Colonic mucosa (tissue), 4 donors: ENCODE measurements at regions not wholly inside any gene's neighbourhood (a gene's known extent, or its start where the extent isn't known, plus 50 kb on each side); places are given as distances from the start of the nearest gene placed in this dataset.

Experiments used
- DNase-seq: peaks from one replicate; pipeline ENCODE4 v3.0.0-alpha.2; 2020
- H3K27ac ChIP-seq: fragments of 200-600 bp; one replicate; pipeline ENCODE4 v1.8.0; 2021
- H3K27me3 ChIP-seq: fragments of 200-600 bp; one replicate; pipeline ENCODE4 v1.8.0; 2021
- H3K36me3 ChIP-seq: fragments of 200-600 bp; one replicate; pipeline ENCODE4 v1.8.0; 2021
- H3K4me1 ChIP-seq: fragments of 200-600 bp; one replicate; pipeline ENCODE4 v1.8.0; 2021; ENCODE audit warnings: mild to moderate bottlenecking
- H3K4me3 ChIP-seq: fragments of 200-600 bp; one replicate; pipeline ENCODE4 v1.8.0; 2021
- H3K9ac ChIP-seq, 2 donors: one replicate each; pipeline ENCODE4 v1.7.0; 2013; ENCODE audit warnings: control low read depth in 2 of 2, low read depth in 2 of 2, low read length in 2 of 2
- H3K9me3 ChIP-seq: fragments of 200-600 bp; one replicate; pipeline ENCODE4 v1.8.0; 2021
- intact Hi-C: fragments of 100-400 bp; cut with DNase I; formaldehyde crosslinking; loops from one replicate; pipeline ENCODE4 v1.14.1; 2022
- TF ChIP-seq, protein P1 (sequence below): fragments of 200-600 bp; IDR thresholded peaks from one replicate; pipeline ENCODE4 v1.8.0; 2022; ENCODE audit warnings: antibody characterized with exemption, mild to moderate bottlenecking
- donor health status: healthy.
- donor health status: DM: no; HTN: no; CAD: no.
- donor health status: DM: no; HTN: no; CAD: no.

DNA sequence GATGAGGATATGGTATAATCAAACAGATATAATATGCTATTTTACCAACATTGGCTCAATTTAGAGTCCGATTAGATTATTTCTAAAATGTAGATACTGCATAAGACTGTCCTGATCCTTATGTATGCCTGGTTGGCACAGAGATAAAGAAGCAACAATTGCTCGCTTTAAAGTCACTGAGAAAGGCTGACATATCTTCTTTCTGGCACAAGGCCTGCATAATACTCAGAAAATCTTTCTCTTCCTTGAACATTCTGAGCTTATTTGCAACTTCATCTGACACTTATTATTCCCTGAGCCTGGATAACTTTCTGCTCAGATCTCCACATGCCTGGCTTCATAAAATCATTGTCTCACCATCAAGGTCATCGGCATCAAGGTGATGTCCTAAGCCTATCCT, 219.3 kb upstream of the CDH9 start:
- H3K9ac ChIP-seq = no peak overlapping the region
- H3K27ac ChIP-seq = no peak overlapping the region
- no peak overlapping the region for H3K4me3 ChIP-seq
- no peaks in the 10 kb centered on the region for H3K9me3 ChIP-seq
- no peaks in the 10 kb centered on the region for H3K4me1 ChIP-seq
- DNase-seq = no peak
- H3K27me3 ChIP-seq = no peaks in the 10 kb centered on the region
- TF ChIP-seq, protein P1, sequence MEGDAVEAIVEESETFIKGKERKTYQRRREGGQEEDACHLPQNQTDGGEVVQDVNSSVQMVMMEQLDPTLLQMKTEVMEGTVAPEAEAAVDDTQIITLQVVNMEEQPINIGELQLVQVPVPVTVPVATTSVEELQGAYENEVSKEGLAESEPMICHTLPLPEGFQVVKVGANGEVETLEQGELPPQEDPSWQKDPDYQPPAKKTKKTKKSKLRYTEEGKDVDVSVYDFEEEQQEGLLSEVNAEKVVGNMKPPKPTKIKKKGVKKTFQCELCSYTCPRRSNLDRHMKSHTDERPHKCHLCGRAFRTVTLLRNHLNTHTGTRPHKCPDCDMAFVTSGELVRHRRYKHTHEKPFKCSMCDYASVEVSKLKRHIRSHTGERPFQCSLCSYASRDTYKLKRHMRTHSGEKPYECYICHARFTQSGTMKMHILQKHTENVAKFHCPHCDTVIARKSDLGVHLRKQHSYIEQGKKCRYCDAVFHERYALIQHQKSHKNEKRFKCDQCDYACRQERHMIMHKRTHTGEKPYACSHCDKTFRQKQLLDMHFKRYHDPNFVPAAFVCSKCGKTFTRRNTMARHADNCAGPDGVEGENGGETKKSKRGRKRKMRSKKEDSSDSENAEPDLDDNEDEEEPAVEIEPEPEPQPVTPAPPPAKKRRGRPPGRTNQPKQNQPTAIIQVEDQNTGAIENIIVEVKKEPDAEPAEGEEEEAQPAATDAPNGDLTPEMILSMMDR = no peak
- H3K36me3 ChIP-seq = no peaks in the 10 kb centered on the region
- intact Hi-C loops = no loop called here

DNA sequence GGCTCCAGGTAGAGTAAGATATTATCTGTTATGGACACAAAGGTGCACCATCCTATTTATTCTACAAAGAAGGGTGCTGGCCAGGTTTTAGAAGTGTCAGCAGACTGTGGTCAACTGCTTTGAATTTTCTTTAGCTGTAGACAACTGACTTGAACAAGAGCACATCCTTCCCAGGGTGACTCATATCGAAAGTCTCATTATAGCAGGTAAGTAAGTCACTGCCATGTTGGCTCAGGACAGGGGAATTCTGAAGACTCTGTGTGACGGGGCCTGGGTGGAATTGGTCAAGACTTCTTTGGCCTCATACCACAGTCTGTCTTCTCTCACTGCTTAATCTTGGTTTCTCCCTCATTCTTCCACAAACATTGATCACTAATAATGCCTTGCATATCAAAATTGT, 214.5 kb upstream of the CDH9 start:
- H3K36me3 ChIP-seq = no peaks in the 10 kb centered on the region
- H3K9ac ChIP-seq = no peak overlapping the region
- no peak overlapping the region for H3K4me3 ChIP-seq
- no peaks in the 10 kb centered on the region for H3K27me3 ChIP-seq
- H3K27ac ChIP-seq = no peak overlapping the region
- intact Hi-C loops = no loop called here
- H3K9me3 ChIP-seq = no peaks in the 10 kb centered on the region
- DNase-seq = no peak
- TF ChIP-seq, protein P1 = no peak
- H3K4me1 ChIP-seq = no peaks in the 10 kb centered on the region

DNA sequence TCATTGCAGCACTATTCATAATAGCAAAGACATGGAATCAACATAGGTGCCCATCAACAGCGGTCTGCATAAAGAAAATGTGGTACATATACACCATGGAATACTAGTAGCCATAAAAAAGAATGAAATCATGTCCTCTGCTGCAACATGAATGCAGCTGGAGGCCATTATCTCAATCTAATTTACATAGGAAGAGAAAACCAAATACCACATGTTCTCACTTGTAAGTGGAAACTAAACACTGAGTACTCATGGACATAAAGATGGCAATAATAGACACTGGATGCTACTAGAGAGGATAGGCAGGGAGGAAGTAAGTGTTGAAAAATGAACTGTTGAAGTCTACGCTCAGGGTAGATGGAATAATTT, 203.9 kb upstream of the CDH9 start:
- Histone ChIP-seq H3K4me3 (no peak overlapping the region), H3K4me1 (no peaks in the 10 kb centered on the region), H3K9ac (no peak overlapping the region), H3K9me3 (no peaks in the 10 kb centered on the region), H3K36me3 (no peaks in the 10 kb centered on the region), H3K27me3 (no peaks in the 10 kb centered on the region), H3K27ac (no peak overlapping the region)
- TF ChIP-seq, protein P1 = no peak
- no peak for DNase-seq
- intact Hi-C loops = no loop called here

DNA sequence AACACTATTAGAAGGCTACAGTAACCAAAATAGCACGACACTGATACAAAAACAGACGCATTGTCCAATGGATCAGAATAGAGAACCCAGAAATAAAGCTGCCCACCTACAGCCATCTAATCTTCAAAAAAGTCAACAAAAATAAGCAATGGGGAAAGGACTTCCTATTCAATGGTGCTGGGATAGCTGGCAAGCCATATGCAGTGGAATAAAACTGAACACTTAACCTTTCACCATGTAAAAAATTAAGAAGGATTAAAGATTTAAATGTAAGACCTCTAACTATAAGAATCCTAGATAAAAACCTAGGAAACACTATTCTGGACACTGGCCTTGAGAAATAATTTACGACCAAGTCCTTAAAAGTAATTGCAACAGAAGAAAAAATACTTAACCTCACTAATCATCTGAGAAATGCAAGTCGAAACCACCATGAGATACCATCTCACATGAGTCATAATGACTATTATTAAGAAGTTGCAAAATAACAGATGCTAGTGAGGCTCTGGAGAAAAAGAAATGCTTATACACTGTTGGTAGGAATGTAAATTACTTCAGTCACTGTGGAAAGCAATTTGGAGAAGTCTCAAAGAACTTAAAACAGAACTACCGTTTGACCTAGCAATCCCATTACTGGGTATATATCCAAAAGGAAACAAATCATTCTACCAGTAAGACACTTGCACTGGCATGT, 203.3 kb upstream of the CDH9 start:
- no peak overlapping the region for H3K9ac ChIP-seq
- TF ChIP-seq, protein P1 = no peak
- no peaks in the 10 kb centered on the region for H3K4me1 ChIP-seq
- H3K4me3 ChIP-seq = no peak overlapping the region
- H3K27me3 ChIP-seq = no peaks in the 10 kb centered on the region
- intact Hi-C loops = no loop called here
- H3K9me3 ChIP-seq = no peaks in the 10 kb centered on the region
- no peak for DNase-seq
- no peaks in the 10 kb centered on the region for H3K36me3 ChIP-seq
- no peak overlapping the region for H3K27ac ChIP-seq

DNA sequence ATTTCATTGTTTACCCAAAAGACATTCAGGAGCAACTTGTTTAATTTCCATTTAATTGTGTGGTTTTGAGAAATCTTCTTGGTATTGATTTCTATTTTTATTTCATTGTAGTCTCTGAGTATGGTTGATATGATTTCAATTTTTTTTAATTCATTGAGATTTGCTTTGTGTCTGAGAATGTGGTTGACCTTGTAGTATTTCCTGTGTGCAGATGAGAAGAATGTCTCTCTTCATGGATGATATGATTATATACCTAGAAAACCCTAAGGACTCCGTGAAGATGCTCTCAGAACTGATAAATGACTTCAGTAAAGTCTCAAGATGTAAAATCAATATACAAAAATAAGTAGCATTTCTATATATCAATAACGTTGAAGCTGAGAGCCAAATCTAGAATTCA, 202.4 kb upstream of the CDH9 start:
- H3K4me1 ChIP-seq = no peaks in the 10 kb centered on the region
- DNase-seq = no peak
- H3K27me3 ChIP-seq = no peaks in the 10 kb centered on the region
- H3K27ac ChIP-seq = no peak overlapping the region
- no peaks in the 10 kb centered on the region for H3K9me3 ChIP-seq
- H3K9ac ChIP-seq = no peak overlapping the region
- intact Hi-C loops = no loop called here
- H3K4me3 ChIP-seq = no peak overlapping the region
- no peaks in the 10 kb centered on the region for H3K36me3 ChIP-seq
- TF ChIP-seq, protein P1 = no peak
